GM19395 (cell line): ENCODE measurements at regions not wholly inside any gene's neighbourhood (a gene's known extent, or its start where the extent isn't known, plus 50 kb on each side); places are given as distances from the start of the nearest gene placed in this dataset.

Experiments used
- ATAC-seq: cut with Tn5 transposase; IDR thresholded peaks from one replicate; pipeline ENCODE4 v1.9.1; 2021; ENCODE audit warnings: mild to moderate bottlenecking, moderate library complexity; ENCODE audit not compliant: unreplicated experiment

DNA sequence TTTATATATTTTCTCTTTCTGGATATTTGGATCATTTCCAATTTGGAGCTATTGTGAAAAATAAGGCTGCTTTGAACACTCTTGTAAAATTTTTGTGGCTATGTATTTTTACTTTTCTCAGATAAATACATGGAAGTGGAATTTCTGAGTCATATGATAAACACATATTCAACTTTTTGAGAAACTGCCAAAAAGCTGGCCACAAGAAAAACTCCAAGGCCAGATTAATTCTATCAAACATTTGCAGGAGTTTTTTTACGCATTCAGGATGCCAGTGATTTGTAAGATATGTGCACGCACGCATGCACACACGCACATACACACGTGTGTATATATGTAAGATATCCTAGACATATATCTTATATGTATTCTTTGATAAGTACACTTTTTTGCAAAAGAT lies 477.5 kb upstream of the SPHKAP start:
- ATAC-seq, result no peak

DNA sequence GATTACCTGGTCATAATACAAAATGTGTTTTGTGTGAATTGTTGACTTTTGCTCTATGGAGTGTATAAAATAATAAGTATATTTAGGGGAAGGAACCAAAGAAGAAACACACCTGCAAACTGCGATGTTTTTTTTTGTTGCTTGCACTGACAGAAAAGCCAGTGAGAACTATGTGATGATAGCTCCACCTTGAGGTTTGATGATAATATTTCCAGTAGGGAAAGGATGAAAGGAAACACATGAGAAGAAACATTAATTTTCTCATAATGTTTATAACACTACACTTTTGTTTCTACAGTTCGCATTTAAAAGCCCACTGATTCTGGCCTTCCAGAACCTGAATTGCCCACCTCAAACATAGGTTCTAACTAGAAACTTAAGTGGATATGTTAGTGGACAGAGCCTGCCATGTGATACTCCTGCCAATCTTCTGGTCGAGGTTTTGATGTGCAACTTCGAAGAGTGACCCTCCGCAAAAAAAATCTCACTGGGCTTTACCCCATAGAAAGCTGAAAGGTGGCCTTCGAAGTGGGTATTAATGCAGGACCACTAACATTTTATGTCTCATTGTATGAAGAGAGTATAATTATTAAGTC lies 476.4 kb upstream of the SPHKAP start:
- ATAC-seq, result no peak

DNA sequence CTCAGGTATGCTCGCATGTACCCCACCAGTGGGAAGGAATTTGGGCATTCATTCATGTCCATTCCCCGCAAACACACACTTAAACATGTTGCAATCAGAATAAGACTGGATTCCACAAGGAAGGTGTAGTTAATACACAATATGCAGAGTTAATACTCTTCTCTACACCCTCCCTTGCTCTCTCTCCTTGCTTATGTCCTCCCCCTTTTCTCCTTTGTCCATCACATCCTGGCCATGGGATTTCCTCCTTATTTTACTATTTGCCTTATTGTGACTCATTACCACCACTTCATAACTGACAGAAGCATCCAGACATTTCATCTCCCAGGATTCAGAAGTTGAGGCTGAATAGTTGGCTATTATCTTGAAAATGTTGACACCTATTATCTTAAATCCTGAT lies 473.8 kb upstream of the SPHKAP start:
- no peak for ATAC-seq

- no peak for ATAC-seq
Measured at GRCh38 chr2:228654707-228655106, 473.2 kb upstream of the SPHKAP start.

- no peak for ATAC-seq
Measured at GRCh38 chr2:228653884-228654283, 472.4 kb upstream of the SPHKAP start.

GRCh38 chr2:228652366-228652765 lies 470.9 kb upstream of the SPHKAP start:
- no peak for ATAC-seq

DNA sequence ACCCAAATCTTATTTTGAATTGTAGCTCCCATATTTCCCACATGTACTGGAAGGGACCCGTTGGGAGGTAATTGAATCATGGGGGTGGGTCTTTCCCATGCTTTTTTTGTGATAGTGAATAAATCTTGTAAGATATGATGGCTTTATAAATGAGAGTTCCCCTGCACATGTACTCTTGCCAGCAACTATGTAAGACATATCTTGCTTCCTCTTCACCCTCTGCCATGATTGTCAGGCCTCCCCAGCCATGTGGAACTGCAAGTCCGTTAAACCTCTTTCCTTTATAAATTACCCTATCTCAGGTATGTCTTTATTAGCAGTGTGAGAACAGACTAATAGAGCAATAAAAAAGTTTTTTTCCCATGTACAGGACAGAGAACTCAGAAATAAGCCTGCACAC lies 468.4 kb upstream of the SPHKAP start:
- ATAC-seq, result no peak

- ATAC-seq, result no peak
Measured at GRCh38 chr2:228649447-228649846, 468.0 kb upstream of the SPHKAP start.

- ATAC-seq, result no peak
Measured at GRCh38 chr2:228648541-228648940, 467.1 kb upstream of the SPHKAP start.

DNA sequence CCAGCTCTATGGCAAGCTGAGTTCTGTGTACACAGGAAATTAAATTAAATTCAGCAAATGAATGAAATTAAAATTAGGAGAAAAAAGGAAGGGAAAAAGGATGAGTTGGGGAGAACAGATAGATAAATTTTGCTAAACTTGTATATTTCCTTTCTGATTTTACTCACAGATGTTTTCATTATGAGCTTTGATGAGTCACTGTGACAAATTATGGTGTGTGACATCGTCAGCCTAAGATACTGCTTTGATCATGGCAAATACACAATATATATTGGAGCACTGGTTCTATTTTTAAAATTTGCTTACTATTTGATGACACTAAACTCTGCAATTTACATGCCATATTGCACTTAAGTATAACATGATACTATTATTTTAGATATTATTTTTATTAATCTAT lies 464.6 kb upstream of the SPHKAP start:
- no peak for ATAC-seq

GRCh38 chr2:228644199-228644598 lies 462.7 kb upstream of the SPHKAP start:
- ATAC-seq, result no peak

DNA sequence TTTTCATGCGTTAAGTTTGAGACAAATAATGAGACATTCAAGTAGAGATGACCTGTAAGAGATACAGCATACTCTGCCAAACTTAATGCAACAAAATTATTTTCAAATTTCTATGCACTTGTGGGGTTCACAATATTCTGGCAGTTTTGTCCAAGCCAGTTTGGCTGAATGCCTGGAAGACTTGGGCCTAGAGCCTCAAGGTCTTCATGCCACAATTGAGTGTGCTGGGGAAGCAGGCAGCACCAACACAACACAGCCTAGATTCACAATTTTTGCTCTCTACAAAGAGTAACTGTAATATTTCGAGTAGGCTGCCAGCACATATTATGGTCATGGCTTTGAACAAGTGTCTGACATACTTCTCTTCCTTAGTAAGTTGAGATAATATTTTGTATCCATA lies 461.4 kb upstream of the SPHKAP start:
- no peak for ATAC-seq

DNA sequence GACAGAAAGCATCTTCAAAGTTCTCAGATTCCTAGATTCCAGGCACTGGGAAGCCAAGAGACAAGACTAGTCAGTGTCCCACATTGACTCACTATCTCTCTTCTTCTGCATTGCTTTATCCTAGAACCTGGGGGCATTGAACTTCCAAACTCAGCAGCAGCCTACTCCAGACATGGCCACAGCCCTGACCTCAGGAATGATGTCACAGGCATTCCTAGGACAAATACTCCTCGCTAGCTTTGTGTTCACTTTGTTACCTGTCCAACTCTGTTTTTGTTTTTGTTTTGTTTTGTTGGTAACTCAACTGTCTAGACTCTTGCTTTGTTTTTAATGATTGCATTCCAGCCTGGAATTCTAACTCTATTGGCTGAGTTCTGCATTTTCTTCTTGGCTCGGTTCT lies 449.3 kb upstream of the SPHKAP start:
- ATAC-seq, result no peak

GRCh38 chr2:228629251-228629650 lies 447.8 kb upstream of the SPHKAP start:
- ATAC-seq, result no peak

DNA sequence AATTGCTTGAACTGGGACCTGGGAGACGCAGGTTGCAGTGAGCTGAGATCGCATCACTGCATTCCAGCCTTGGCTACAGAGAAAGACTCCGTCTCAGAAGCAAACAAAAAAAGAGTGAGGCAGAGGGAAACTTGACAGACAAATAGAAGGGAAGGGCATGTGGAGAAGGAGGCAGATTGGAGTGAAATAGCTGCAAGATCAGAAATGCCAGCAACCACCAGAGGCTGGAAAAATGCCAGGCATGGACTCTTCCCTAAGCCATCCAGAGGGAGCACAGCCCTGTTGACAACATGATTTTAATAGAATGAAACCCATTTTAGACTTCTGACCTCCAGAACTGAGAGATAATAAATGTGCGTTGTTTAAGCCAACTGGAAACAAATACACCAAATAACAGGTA lies 447.2 kb upstream of the SPHKAP start:
- no peak for ATAC-seq

- no peak for ATAC-seq
Measured at GRCh38 chr2:228627510-228627909, 446.0 kb upstream of the SPHKAP start.

DNA sequence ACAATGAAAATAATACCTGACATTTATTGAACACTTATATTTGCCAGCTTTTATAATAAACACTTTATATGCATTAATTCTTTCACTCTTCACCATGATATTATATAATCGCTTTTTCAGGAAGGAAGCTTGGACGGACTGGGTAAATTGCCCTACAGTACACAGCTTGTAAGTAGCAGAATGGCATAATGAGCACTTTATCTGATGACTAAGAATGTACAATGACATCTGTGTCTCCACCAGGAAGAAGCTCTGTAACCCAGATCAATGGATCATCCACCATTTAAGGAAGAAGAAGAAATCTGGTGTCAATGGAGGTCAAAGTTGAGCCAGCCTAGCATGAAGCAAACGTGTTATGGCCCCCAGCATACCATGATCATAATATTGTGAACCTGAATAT lies 444.0 kb upstream of the SPHKAP start:
- ATAC-seq, result no peak

GRCh38 chr2:228624733-228625132 lies 443.2 kb upstream of the SPHKAP start:
- ATAC-seq, result no peak

DNA sequence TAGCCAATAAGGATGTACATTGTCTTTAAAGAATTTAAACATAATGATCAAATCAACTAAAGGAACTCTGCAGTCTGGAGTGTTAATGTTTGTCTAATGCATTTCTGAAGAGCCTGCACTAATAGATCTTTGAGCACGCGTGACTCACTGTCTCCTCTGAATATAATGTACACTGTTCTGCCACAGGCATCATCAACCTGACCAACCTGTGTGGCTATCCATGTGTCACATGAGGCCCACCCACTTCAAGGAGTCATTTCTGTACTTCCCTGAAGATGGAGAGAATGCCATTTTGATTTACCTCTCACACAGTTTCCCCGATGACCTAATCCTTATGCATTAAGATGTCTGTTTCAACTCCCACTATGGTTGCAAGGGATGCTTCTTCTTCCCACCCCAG lies 434.0 kb upstream of the SPHKAP start:
- no peak for ATAC-seq

GRCh38 chr2:228614741-228615140 lies 433.3 kb upstream of the SPHKAP start:
- no peak for ATAC-seq

- no peak for ATAC-seq
Measured at GRCh38 chr2:228613133-228613850, 431.8 kb upstream of the SPHKAP start.

GRCh38 chr2:228611171-228611570 lies 429.7 kb upstream of the SPHKAP start:
- no peak for ATAC-seq

GRCh38 chr2:228602288-228602687 lies 420.8 kb upstream of the SPHKAP start:
- no peak for ATAC-seq
